Right renal pelvis (tissue), 4 donors: ENCODE measurements at regions not wholly inside any gene's neighbourhood (a gene's known extent, or its start where the extent isn't known, plus 50 kb on each side); places are given as distances from the start of the nearest gene placed in this dataset.
"Not testable (repeated sequence)": the region's sequence is repeated elsewhere in the genome, so short reads cannot be mapped to it uniquely, and the experiment has no call there.

ENCODE experiments used
- DNase-seq, 4 donors: peaks; one replicate each; pipeline ENCODE4 v3.0.0-alpha.2; 2013; ENCODE audit warnings: low read depth in 4 of 4, low spot score in 3 of 4, missing footprints in 1 of 4

GRCh38 chr2:9707611-9708160 lies 76.9 kb upstream of the YWHAQ start:
- DNase-seq = no peak

- DNase-seq = no peak
Observed at GRCh38 chr2:9708683-9709538, 78.1 kb upstream of the YWHAQ start.

GRCh38 chr2:9709539-9710285 lies 78.9 kb upstream of the YWHAQ start:
- no peak for DNase-seq

- DNase-seq = no peak
Observed at GRCh38 chr2:9710311-9710710, 79.5 kb upstream of the YWHAQ start.

GRCh38 chr2:9712263-9712662 lies 81.5 kb upstream of the YWHAQ start:
- DNase-seq = no peak

GRCh38 chr2:9714630-9715214 lies 83.9 kb upstream of the YWHAQ start:
- no peak for DNase-seq

- no peak for DNase-seq
Observed at GRCh38 chr2:9715238-9715637, 84.4 kb upstream of the YWHAQ start.

GRCh38 chr2:9717886-9718451 lies 87.2 kb upstream of the YWHAQ start:
- DNase-seq = no peak

- no peak for DNase-seq
Observed at GRCh38 chr2:9720352-9721093, 89.7 kb upstream of the YWHAQ start.

GRCh38 chr2:9721344-9721743 lies 90.5 kb upstream of the YWHAQ start:
- no peak for DNase-seq

- DNase-seq = no peak
Observed at GRCh38 chr2:9722451-9722850, 91.7 kb upstream of the YWHAQ start.

- DNase-seq = no peak
Observed at GRCh38 chr2:9724565-9724964, 93.8 kb upstream of the YWHAQ start.

- no peak for DNase-seq
Observed at GRCh38 chr2:9725106-9725505, 94.3 kb upstream of the YWHAQ start.

- not testable (repeated sequence) for DNase-seq
Observed at GRCh38 chr2:9726016-9726415, 95.2 kb upstream of the YWHAQ start.

GRCh38 chr2:9730523-9730922 lies 99.7 kb upstream of the YWHAQ start:
- DNase-seq = not testable (repeated sequence)

GRCh38 chr2:9732824-9733223 lies 102.0 kb upstream of the YWHAQ start:
- no peak for DNase-seq

- no peak for DNase-seq
Observed at GRCh38 chr2:9734308-9734707, 103.5 kb upstream of the YWHAQ start.

GRCh38 chr2:9735335-9735734 lies 104.5 kb upstream of the YWHAQ start:
- no peak for DNase-seq

- no peak for DNase-seq
Observed at GRCh38 chr2:9736021-9736420, 105.2 kb upstream of the YWHAQ start.
